ENCODE measurements at regions not wholly inside any gene's neighbourhood (a gene's known extent, or its start where the extent isn't known, plus 50 kb on each side); places are given as distances from the start of the nearest gene placed in this dataset.
"Not testable (repeated sequence)": the region's sequence is repeated elsewhere in the genome, so short reads cannot be mapped to it uniquely, and the experiment has no call there.

DNA sequence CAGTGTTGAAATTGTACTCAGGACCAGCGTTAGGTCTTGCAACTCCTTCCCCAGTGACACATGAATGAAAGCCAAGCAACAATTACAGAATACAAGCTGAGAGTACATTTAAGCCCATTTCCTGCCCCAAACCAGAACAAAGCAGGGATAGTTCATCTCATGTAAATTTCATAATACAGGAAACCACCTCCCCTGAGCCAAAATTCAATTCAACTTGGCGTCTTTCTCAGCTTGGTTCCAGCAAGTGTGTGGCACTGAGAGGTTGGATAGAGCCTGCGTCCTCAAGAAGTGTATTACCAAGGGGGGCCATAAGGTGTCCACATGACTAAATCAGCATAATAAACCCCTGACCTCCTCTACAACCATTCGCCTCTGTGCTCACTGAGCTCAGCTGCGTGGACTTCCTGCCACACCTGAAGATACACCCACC, 278.9 kb upstream of the CRY1 start:
- DNase-seq (ENCODE audit: low read depth in 3 of 3), result no peak

DNA sequence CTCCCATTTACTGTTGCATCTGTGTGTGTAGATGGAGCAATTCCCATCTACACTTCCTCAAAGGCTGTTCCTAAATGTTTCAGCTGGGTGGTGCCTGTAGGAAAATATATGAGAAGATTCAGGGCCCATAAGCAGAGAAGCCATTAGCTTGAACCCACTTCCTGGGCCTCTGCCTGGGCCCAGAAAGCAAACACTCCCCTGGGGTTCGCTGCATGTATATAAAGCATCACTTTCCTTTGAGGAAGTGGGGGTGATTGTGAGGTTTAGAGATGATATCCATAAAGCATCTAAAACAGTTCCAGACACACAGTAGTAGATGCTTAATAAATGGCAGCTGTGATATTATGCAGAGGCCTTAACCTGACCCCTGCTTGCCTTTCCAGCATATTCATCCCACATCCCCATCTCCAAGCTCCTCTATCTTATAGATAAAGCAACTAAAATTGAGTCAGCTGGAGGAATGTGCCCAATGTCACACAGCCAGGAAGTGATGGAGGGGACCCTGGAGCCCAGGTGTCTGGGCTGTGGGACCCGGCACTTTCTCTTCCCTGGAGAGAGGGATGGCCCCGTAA, 280.0 kb upstream of the CRY1 start:
- no peak for DNase-seq (ENCODE audit: low read depth in 3 of 3)

DNA sequence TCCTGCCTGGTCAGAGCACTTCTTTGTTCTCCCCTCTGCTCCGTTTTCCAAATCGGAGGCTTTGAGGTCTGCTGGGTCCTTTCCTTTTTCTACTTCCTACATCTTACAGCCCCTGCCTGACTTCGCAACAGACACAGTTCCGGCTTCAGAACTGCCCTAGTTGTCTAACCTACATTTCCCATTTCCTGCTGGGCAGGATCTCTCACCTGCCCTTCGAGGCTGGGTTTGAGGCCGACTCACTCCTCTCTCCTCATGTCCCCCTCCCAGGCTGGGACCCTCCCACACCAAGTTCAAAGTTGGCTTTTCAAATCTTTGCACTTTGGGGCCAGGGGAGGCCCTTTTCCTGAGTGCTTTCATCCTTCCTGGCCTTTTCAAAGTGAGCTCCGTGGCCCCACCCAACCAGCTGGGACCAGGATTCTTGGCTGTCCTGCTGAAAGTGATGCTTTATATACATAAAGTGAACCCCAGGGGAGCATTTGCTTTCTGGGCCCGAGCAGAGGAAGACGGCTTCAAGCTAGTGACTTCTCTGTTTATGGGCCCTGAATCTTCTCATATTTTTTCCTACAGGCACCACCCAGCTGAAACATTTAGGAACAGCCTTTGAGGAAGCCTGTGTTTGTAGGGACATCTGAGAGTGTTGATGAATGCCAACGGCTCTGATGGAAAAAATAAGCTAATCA, 281.0 kb upstream of the CRY1 start:
- DNase-seq (ENCODE audit: low read depth in 3 of 3), result no peak

DNA sequence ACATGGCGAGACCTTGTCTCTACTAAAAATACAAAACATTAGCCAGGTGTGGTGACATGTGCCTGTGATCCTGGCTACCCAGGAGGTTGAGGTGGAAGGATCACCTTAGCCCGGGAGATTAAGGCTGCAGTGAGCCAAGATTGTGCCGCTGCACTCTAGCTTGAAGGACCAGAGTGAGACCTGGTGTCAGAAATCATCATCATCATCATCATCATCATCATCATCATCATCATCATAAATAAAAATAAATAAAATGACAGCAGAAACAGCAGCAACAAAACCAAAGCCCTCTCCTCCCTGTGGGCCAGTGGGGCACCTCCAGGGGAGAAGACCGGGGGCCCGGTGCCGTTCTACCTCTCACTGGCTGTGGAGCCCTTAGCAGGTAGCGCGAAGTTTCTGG, 281.9 kb upstream of the CRY1 start:
- DNase-seq (ENCODE audit: low read depth in 3 of 3), result no peak

DNA sequence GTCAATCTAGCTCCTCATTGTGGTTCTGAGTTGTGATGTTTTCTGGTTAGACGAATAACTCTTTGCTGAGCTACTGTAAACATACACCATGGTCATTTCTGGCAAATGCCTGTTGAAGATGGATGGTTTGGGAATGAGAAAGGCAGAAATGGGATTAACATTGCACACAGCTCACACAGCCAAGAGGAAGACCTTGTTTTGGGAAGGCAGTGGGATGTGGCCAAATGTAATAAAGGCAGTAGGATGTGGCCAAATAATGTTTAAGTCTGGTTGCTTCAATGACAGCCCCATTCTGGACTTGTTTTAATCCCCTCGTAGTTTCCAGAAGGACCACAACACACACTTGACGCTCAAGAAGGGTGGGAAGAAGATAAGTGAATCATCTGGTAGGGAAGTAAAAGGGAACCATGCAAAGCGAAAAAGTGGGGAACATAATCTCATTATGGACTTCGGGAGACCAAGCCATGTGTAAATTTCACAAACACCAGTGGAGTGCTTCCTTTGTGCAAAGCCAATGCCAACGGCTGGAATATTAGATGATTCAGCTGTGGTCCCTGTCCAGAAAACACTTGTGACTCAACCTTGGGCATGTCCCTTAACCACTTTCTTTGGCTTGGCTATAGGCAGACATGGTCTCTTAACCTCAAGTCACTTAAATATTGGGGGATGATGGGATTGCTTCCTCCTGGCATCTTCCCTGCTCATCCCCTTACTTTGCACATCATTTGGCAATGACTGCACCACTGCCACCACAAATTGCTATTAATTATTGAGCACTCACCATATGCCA, 284.4 kb upstream of the CRY1 start:
- no peak for DNase-seq (ENCODE audit: low read depth in 3 of 3)

DNA sequence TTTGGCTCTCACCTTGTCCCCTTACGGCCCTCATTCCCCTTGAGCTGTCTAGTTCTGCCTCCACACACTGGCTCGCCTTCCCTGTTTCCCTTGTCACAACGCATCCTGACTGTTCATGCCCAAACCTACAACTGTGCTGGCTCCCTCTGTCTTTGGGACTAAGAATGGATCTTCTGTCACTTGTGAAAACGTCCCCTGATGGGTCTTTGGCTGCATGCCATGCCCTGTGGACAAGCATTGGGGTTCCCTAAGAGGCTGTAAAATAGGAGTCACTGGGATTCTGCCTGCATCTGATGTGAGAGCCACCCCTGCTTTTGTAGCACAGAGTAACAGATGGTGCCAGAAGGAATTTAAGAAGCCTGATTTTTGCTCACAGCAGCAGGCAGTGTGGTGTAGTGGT, 285.3 kb upstream of the CRY1 start:
- no peak for DNase-seq (ENCODE audit: low read depth in 3 of 3)

DNA sequence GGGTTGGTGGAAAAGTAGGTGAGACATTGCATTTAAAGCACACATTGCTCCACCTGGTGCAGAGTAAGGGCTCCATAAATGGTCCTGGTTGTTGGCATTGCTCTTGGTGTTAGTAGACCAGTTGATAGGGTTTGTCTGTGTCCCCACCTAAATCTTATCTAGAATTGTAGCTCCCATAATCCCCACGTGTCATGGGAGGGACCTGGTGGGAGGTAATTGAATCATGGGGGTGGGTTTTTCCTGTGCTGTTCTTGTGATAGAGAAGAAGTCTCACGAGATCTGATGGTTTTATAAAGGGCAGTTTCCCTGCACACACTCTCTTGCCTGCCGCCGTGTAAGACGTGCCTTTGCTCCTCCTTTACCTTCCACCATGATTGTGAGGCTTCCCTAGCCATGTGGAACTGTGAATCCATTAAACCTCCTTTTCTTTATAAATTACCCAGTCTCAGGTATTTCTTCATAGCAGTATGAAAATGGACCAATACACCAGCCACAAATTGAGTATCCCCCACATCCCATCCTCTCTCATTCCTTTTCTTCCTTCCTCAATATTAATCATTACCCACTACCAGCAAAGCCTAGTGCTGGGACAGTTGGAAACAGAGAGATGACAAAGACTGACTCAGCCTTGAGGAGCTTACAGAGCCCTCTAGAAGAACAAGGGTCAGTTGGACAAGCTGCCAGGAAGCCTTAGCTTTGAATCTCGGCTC, 285.9 kb upstream of the CRY1 start:
- DNase-seq (ENCODE audit: low read depth in 3 of 3), result not testable (repeated sequence)

DNA sequence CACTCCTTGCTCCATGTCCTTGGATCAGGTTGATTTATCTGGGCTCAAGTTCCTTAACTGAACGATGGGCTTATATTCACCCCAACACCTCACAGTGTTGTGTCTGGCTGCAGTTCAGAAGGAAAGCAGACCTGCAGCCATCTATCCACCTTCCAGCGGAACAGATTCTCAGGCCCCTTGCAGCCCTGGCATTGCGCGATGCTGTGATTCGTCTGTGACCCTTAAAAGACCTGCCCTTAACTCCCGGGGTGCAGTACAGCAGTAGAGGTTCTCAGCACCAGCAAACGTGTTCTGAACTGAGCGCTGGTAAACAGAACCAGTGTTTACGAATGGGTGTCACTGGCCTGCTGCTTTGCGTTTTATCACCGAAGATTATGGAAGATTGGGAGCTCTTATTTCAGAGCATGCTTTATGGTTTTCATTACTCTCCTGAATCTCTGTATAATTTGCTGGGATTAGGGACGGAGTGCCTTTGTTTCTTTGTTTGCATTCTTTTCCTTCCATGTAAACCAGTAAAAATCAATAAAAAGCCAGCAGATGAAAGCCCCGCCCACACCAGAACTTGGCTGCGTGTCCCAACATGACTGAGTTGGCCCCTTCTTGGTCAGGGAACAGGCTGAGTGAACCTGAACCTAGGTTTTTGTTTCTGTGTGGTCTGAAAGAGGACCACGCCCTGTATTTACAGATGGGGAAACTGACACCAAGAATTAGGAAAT, 286.7 kb upstream of the CRY1 start:
- no peak for DNase-seq (ENCODE audit: low read depth in 3 of 3)

DNA sequence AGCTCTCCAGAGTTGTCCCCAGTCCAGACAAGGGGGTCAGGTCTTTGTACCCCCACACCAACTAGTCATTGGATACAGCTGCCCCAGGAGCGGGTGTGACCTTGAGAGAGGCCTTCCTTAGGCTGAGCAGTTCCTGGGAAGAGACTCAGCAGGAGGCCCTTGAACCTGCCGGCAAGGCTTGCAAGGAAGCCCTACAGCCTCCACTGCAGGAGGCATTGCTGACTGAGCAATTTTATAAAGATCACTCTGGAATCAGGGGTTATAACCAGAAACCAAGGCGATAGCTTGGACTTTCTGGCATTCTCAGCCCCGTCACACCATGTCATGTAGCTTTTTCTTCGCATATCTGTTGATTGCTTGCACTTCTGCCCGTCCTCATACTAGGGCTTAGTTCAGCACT, 291.3 kb upstream of the CRY1 start:
- no peak for DNase-seq (ENCODE audit: low read depth in 3 of 3)

DNA sequence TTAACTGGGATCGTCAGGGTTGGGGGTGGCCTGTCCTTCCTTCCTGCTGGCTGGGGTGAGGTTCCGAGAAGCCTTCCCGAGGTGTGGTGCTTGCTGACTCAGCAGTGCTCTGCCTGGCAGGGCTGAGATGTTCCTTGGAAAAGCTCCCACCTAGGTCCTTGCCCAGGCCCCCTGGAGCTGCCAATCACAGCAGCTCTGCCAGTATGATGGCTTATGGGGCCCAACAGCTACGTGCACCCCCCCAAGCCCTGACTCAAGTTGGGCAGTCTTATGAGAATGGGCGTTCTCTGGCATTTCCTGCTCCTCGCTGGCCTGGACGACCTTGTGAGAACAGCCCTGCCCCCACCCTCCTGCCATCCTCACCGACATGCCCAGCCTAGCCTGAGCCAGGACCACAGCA, 292.2 kb upstream of the CRY1 start:
- no peak for DNase-seq (ENCODE audit: low read depth in 3 of 3)

DNA sequence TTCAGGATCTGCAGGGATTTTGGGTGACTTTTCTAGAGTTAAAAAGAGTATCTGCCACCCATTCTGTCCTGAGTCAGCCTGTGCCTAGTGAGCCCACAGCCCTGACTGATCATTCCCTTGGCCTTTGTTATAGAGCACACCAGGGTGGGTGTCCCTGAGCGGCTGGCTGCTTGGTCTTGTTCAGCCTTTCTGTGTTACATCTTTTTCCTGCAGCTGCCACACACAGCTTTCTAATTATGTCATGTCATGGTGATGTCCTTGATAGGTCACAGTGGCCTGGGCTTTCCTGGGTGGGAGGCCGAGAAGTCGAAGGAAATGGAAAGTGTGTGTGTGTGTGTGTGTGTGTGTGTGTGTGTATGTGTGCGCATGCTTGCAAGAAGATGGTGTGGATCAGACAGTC, 293.2 kb upstream of the CRY1 start:
- no peak for DNase-seq (ENCODE audit: low read depth in 3 of 3)

DNA sequence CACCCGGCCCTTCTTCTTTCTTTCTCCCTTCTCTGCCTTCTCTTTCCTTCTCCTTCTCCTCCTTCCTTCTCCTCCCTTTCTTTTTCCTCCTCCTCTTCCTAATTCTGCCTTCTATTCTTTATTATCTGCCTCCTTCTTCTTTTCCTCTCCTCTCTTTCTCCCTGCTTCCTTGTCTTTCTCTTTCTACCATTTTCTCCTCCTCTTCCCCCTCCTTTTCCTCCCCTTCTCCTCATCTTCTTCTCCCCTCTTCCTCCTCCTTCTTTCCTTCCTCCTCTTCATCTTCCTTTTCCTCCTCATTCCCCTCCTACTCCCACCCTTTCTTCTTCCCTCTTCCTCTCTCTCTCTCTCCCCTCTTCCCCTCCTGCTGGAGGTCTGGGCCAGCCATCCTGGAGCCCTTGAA, 294.9 kb upstream of the CRY1 start:
- DNase-seq (ENCODE audit: low read depth in 3 of 3), result no peak

DNA sequence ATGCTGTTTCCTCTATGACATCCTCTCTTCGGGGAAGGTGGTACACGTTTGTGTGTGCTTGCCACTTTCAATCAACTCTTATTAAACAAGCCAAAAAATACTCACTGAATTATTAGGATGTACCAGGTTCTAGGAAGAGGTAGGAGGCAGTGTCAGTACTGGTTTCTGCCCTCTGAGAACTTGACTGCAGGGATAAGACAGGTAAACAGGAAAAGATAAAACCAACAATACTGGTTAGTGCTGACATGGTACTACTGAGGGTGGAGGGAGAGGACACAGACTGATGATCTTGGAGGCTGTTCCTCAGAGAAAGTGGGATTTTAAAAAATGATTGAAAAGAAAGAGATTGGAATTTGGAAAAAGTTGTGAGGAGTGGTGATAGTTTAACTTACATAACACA, 295.2 kb upstream of the PWP1 start:
- DNase-seq (ENCODE audit: low read depth in 3 of 3), result no peak

DNA sequence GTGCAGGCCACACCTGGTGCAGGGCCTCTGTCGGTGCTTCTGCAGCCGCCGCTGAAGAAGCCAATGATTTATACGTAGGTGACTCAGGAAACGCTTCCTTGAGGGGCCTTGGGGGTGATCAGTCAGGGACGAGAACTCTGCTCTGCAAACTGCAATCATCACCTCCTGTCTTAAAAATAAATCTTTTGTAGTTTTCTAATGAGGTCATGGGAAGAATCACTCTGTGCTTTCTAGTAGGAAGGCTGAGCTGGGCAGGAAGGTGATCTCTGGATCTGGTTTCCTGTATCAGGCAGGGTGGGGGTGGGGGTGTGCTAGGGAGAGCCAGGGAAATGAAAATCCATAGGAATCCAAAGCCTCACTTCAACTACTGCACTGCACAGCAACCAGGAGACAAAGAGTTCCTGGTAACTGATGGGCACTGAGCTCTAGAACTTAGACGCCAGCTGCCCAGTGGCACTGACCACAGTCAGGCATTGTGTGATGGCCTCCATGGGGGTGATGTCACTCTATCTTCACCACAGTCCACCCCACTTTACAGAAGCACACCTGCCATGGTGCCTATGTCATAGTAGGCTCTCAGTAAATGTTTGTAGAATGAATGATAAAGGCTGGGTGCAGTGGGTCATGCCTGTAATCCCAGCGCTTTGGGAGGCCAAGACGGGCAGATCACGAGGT, 292.4 kb upstream of the PWP1 start:
- no peak for DNase-seq (ENCODE audit: low read depth in 3 of 3)

DNA sequence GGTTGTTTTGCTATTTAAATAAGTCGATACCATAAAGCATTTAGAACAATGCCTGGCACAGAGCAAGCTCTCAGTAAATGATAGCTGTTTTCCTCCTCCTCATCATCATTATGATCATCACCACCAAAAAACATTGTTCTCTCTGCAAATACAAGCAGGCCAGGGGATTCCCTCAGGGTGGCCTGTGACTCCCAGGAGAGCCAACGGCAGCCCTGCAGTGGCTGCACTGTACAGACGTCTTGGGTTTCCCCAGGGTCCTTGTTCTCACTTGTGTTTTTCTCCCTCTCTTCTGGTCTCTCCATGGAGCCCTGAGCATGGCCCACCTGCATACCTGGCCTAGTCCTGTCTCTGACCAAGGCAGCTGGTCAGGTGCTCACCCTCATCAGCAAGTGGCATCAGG, 290.9 kb upstream of the PWP1 start:
- DNase-seq (ENCODE audit: low read depth in 3 of 3), result no peak

DNA sequence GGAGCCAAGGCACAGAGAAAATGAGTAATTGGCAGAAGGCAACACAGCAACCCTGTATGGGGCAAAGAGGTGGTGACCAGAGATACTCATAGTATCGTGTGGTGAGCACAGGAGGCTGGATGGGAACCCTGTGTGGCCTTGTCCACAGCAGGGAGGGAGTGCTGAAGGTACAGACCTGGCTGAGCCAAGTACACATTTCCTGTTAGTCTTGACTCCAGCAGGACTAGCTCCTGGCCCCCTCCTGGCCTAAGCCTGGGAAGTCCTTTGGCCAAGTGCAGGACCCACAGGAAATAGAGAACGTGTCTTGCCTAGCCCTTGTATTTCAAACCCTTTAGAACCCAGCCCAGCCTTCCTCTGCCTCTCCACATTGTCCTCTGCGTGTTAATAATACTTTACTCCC, 289.8 kb upstream of the PWP1 start:
- DNase-seq (ENCODE audit: low read depth in 3 of 3), result no peak

DNA sequence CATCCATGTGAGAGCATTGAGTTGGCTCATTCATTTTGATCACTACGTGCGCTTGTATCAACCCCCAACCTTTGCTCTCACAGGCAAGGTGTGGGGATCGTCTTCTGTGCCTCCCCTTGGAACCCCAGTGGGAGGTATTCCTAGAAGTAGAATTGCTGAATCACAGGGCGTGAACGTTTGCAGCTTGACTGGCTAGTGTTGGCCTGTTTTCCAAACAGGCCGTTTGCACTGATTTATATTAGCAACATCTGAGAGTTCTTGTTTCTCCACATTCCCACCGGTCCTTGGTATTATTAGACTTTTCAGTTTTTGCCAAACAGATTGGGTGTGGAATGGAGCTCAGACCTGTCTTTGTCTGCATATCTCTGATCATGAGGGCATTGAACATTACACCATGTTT, 288.6 kb upstream of the PWP1 start:
- no peak for DNase-seq (ENCODE audit: low read depth in 3 of 3)

DNA sequence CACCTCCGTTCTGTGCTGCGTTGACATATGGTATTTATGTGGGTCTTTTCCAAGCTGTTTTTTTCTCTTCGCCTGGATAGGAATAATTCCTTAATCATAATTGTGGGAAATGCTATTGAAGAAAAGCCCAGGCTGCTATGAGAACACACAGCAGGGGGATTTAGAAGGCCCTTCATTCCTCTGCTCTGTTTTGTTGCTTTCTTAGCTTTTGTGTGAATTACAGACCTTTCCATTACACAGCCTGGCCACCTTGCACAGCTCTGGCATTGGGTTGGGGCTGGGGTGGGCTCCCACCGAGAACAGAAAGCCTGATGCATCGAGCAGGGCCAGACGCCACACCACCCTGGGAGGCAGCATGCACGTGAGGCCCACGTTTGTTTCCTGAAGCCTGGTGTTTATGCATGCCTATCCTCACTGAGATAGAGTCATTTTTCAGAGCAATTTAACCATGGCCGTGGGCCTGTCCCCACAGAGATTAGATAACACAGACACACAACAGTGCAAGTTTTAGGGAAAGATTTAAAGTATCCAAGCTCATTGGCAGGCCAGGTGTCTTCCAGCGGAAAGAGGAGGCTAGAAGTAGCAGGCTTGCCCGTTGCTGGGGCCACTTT, 287.6 kb upstream of the PWP1 start:
- DNase-seq (ENCODE audit: low read depth in 3 of 3), result no peak

DNA sequence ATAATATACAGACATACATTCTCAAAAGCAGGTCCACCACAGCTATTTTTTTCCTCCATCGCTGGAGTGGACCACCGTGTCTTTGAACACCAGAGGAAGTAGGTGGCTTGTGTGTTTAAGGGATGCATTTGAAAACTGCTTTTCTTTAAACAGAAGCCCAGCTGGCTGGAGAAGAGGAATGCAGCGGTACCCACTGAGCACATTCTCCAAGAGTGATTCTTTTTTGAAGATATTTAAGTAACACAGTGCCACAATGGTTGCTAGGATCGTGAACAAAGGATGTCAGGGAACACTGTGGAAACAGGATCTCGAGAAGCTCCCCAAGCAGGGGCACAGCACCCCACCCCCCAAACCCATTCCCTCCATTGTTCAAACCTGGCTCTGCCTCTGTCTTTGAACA, 286.6 kb upstream of the PWP1 start:
- DNase-seq (ENCODE audit: low read depth in 3 of 3), result no peak

DNA sequence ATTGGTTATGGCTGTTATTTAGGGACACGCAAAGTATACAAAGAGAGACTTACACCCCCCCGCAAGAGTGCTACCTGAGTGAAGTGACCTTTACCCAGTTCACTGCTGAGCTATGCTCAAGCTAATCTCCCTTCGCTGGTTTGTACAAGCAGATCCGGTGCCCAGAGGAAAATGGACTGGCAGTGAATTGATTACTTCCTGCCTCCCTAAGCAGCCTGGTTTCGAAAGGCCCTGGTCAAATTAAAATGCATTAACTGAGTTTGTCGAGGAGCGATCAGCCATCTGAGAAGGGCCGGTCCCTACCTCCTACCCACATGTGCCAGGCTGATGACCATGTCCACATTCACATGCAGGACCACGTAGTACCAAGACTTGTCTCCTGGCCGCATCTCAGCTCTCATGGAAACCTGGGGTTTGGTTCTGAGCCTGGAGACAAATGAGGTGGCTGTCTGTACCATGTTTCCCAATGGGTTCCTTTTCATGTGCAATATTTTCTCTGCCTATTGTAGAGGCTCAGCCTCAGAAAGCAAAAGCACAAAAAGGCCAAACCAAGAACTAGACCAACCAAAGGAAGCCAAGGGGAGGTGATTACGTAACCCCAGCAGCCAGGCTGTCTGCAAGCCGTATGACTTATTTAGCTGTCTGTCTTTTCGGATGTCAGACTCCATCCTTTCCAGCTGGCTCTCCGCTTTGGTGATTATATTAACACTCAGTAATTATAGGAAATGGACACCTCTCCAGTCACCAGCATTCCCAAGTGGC, 284.7 kb upstream of the PWP1 start:
- no peak for DNase-seq (ENCODE audit: low read depth in 3 of 3)

Measured in stimulated activated CD4-positive, alpha-beta T cell treated with anti-CD3 and anti-CD28 coated beads, TNF-alpha, amount 100 ng/mL, for 48 hours (primary cell).